ENCODE measurements at regions not wholly inside any gene's neighbourhood (a gene's known extent, or its start where the extent isn't known, plus 50 kb on each side); places are given as distances from the start of the nearest gene placed in this dataset.

DNA sequence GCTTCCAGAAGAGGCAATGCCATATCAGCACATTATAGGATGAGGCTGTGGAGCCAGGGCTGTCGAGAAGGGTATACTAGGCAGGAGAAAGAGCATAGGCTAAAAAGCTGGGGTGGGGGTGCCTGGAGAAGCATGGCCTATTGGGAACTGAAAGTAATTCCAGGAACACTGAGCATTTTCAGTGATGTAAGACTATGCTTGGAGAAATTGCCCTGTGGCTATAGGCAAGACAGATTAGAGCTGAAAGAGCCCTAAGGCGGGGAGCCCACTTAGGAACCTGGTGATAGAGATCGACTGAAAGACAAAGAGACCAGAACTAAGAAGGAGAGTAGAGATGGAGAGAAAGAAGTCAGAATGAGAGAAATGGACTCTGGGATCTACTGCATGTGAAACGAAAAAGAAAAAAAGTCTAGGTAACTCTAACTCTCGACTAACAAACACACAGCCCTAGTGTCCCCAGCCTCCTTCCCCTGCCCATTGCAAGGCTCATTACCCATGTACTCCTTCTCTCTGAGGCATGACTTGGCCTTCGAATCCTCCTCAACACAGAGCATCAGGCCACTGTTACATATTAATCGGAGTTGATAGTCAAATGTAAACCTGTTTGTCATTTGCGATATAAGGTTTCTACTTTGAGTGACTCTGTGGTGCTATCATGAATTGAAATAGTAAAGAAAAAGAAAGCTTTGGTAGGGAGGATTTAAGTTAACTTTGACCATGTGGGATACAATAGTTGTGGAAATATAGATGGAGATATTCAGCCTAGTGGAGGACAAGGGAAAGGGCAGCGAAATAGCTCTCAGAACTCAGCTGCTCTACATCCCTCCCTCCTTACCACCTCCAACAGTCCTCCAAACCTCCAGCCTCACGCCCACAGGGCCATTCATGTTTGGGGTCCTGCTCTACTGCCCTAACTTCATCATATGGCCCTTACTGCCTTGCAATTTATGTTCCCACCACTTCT is 52.3 kb upstream of the BMAL1 start:
- DNase-seq, result no peak

DNA sequence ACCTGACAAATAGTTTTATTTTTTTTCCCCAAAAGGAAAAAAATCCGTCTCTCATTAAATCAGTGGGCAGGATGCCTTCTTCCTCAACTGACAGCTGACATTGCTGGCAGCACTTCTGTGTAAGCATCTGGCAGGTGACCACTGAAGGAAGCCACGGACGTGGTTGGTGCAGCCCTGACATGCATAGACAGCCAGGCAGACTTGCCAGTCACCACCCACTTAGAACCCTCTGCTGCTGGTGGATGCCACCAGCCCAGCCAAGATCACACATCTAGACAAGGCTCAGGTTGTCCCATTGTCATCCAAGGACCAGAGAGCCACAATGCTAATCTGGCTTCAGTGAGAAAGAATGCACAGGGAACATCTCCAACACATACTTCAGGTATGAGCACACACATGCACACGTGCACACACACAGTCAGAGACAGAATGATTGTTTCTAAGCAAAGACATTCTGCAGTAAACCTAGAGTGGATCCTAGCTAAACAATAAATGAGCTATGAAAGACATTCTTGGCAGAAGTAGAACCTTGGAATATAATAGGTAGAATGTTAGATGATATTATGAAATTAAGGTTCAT is 49.8 kb upstream of the BMAL1 start:
- no peak for DNase-seq

Measured in EL (cell line).